Neuronal stem cell (in vitro differentiated cells): ENCODE measurements at regions not wholly inside any gene's neighbourhood (a gene's known extent, or its start where the extent isn't known, plus 50 kb on each side); places are given as distances from the start of the nearest gene placed in this dataset.

Experiments used
- DNase-seq: peaks from one replicate; pipeline ENCODE4 v3.0.0-alpha.2; 2013; ENCODE audit warnings: low spot score
- H2AFZ ChIP-seq: one replicate; pipeline ENCODE4 v1.6.1; 2013; ENCODE audit warnings: mild to moderate bottlenecking, low read length, inconsistent platforms
- H2AK5ac ChIP-seq: 2 replicates; pipeline ENCODE4 v1.6.1; 2013; ENCODE audit warnings: low read depth, mild to moderate bottlenecking, inconsistent platforms, low read length, moderate library complexity, mixed read lengths
- H2BK120ac ChIP-seq: 2 replicates; pipeline ENCODE4 v1.6.1; 2013; ENCODE audit warnings: low read depth, mild to moderate bottlenecking, inconsistent platforms, low read length, moderate library complexity, mixed read lengths
- H2BK12ac ChIP-seq: one replicate; pipeline ENCODE4 v1.6.1; 2013; ENCODE audit warnings: low read length, inconsistent platforms
- H2BK15ac ChIP-seq: 2 replicates; pipeline ENCODE4 v1.6.1; 2013; ENCODE audit warnings: mild to moderate bottlenecking, low read length, inconsistent platforms, mixed read lengths
- H2BK5ac ChIP-seq: one replicate; pipeline ENCODE4 v1.6.1; 2013; ENCODE audit warnings: inconsistent platforms, mild to moderate bottlenecking, low read length, moderate library complexity
- H3K14ac ChIP-seq: one replicate; pipeline ENCODE4 v1.6.1; 2013; ENCODE audit warnings: low read length, inconsistent platforms
- H3K18ac ChIP-seq: 2 replicates; pipeline ENCODE4 v1.6.1; 2013; ENCODE audit warnings: low read length, inconsistent platforms
- H3K23ac ChIP-seq: 2 replicates; pipeline ENCODE4 v1.6.1; 2013; ENCODE audit warnings: low read depth, mild to moderate bottlenecking, mixed read lengths, low read length, inconsistent platforms; ENCODE audit not compliant: poor library complexity
- H3K27ac ChIP-seq: replicated peaks from 3 replicates; pipeline ENCODE4 v1.5.1; 2013; ENCODE audit warnings: low read length, inconsistent platforms
- H3K27me3 ChIP-seq, 3 experiments: 2 replicates each; pipeline ENCODE4 v1.6.1; 2013; ENCODE audit warnings: low read length in 3 of 3, mild to moderate bottlenecking in 2 of 3, inconsistent platforms in 1 of 3, low read depth in 1 of 3, mixed read lengths in 1 of 3, moderate library complexity in 1 of 3; ENCODE audit not compliant: control insufficient read depth in 3 of 3, insufficient read depth in 3 of 3
- H3K36me3 ChIP-seq, 2 donors: replicated peaks in 1 of 2; 2 replicates each; pipeline ENCODE4 v1.6.1; 2013; ENCODE audit warnings: low read length in 2 of 2; ENCODE audit not compliant: control insufficient read depth in 2 of 2, insufficient read depth in 2 of 2
- H3K4ac ChIP-seq: 2 replicates; pipeline ENCODE4 v1.6.1; 2013; ENCODE audit warnings: inconsistent platforms, mild to moderate bottlenecking, low read length, moderate library complexity
- H3K4me1 ChIP-seq, 2 donors: 1 replicate in 1 of 2; 2 replicates in 1 of 2; pipeline ENCODE4 v1.6.1; 2013; ENCODE audit warnings: low read length in 2 of 2, low read depth in 1 of 2; ENCODE audit not compliant: control insufficient read depth in 2 of 2, insufficient read depth in 1 of 2
- H3K4me2 ChIP-seq: one replicate; pipeline ENCODE4 v1.6.1; 2013; ENCODE audit warnings: mild to moderate bottlenecking, low read length, inconsistent platforms; ENCODE audit not compliant: insufficient read depth, poor library complexity, severe bottlenecking
- H3K4me3 ChIP-seq, 2 donors: 2 replicates each; pipeline ENCODE4 v1.5.1; 2013; ENCODE audit warnings: low read length in 2 of 2, mild to moderate bottlenecking in 2 of 2, inconsistent platforms in 1 of 2, moderate library complexity in 1 of 2
- H3K79me1 ChIP-seq: one replicate; pipeline ENCODE4 v1.6.1; 2013; ENCODE audit warnings: low read depth, mild to moderate bottlenecking, inconsistent platforms, low read length, moderate library complexity
- H3K9ac ChIP-seq: one replicate; pipeline ENCODE4 v1.6.1; 2013; ENCODE audit warnings: mild to moderate bottlenecking, low read depth, low read length, inconsistent platforms; ENCODE audit not compliant: poor library complexity
- H3K9me3 ChIP-seq, 2 donors: replicated peaks in 1 of 2; 2 replicates each; pipeline versions ENCODE3 to v1.6.1; 2013; ENCODE audit warnings: low read length in 2 of 2, mild to moderate bottlenecking in 2 of 2, inconsistent platforms in 1 of 2, low read depth in 1 of 2, mixed read lengths in 1 of 2, moderate library complexity in 1 of 2; ENCODE audit not compliant: control insufficient read depth in 2 of 2, insufficient read depth in 1 of 2
- H4K8ac ChIP-seq: one replicate; pipeline ENCODE4 v1.6.1; 2013; ENCODE audit warnings: low read depth, mild to moderate bottlenecking, inconsistent platforms, low read length, moderate library complexity
- H4K91ac ChIP-seq: one replicate; pipeline ENCODE4 v1.6.1; 2013; ENCODE audit warnings: low read length, low read depth, mild to moderate bottlenecking, inconsistent platforms; ENCODE audit not compliant: poor library complexity
- WGBS, 2 donors: extraction: QIAGEN DNeasy Blood & Tissue Kit; methylation state at CpG; one replicate each; pipeline ENCODE4 v1.1.7; 2013; ENCODE audit warnings: missing lambda C conversion rate in 2 of 2, mixed read lengths in 1 of 2; ENCODE audit not compliant: insufficient read length in 2 of 2, insufficient replicate concordance in 1 of 2; ENCODE audit errors: extremely low coverage in 2 of 2; 5-methylcytosine and 5-hydroxymethylcytosine counted together

GRCh38 chr3:168360993-168361392 is 265.3 kb upstream of the GOLIM4 start:
- Histone ChIP-seq H2BK120ac (no peak overlapping the region), H3K4me1 (peaks cover 4 to 7% of the 10 kb centered on the region in 2 donors), H3K4me3 (no peak overlapping the region), H4K8ac (no peak overlapping the region), H3K14ac (no peak overlapping the region), H3K79me1 (no peaks in the 10 kb centered on the region), H2BK15ac (no peak overlapping the region), H3K27me3 (no peaks in the 10 kb centered on the region), H2AFZ (no peak overlapping the region), H3K4ac (no peak overlapping the region), H2BK5ac (no peak overlapping the region), H3K4me2 (no peak overlapping the region), H2BK12ac (no peak overlapping the region), H3K23ac (no peak overlapping the region), H3K27ac (no peak overlapping the region), H3K36me3 (peaks cover 0 to 8% of the 10 kb centered on the region in 2 donors), H2AK5ac (no peak overlapping the region), H4K91ac (no peak overlapping the region), H3K9me3 (no peaks in the 10 kb centered on the region), H3K9ac (no peak overlapping the region), H3K18ac (no peak overlapping the region)
- WGBS, 2 donors: no CpG with 5 or more reads among the region's 3 CpGs
- no peak for DNase-seq

DNA sequence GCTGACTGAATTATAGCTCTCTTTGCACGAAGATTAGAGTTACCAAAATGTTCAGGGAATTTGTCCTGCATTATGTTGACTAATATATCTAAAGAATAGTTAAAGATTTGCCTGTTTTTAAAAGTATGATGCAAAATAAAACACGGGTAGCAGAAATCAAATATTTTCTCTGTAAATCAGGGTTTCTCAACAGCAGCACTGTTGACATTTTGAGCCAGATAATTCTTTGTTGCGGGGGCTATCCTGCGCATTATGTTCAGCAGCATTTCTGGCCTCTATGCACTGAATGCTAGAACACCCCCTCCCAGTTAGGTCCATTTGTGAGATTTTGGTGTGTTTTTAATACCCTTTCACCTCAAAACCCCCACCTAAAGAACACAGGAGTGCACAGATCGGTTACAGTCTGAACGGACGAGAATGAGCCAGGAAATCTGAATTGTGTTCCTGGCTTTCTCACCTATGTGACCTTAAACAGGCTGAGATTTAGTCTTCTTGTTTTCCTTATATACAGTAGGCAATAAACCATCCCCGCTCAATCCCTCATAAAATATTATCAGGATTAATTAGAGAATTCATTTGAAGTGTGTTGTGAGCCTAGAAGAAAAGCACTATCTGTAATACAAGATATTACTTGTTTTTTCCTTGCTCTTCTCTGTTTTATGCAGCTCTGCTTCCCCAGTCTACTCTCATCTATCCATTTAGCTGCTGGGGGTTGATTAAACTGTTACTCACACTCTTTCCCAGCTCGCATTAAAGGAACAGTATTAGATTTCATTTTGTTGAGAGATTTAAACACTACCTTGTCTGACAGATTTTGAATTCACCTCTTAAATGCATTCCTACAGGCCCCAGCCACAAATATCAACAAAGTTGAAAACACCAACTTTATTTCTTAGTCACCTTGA is 247.5 kb upstream of the GOLIM4 start:
- WGBS, 2 donors: no CpG with 5 or more reads among the region's 9 CpGs
- H3K14ac ChIP-seq: no peak overlapping the region
- no peak overlapping the region for H2BK5ac ChIP-seq
- H2AK5ac ChIP-seq: no peak overlapping the region
- H2AFZ ChIP-seq: no peak overlapping the region
- no peak for DNase-seq
- H3K23ac ChIP-seq: no peak overlapping the region
- no peak overlapping the region for H3K27ac ChIP-seq
- H2BK120ac ChIP-seq: no peak overlapping the region
- no peak overlapping the region for H3K4ac ChIP-seq
- no peak overlapping the region for H3K9ac ChIP-seq
- H3K4me1 ChIP-seq: peaks cover 4 to 24% of the 10 kb centered on the region in 2 donors
- H3K4me3 ChIP-seq: no peak overlapping the region
- H4K91ac ChIP-seq: no peak overlapping the region
- H3K18ac ChIP-seq: no peak overlapping the region
- H3K36me3 ChIP-seq: no peaks in the 10 kb centered on the region
- no peaks in the 10 kb centered on the region for H3K9me3 ChIP-seq
- no peak overlapping the region for H2BK15ac ChIP-seq
- no peaks in the 10 kb centered on the region for H3K79me1 ChIP-seq
- H2BK12ac ChIP-seq: no peak overlapping the region
- H3K27me3 ChIP-seq: no peaks in the 10 kb centered on the region
- H3K4me2 ChIP-seq: no peak overlapping the region
- H4K8ac ChIP-seq: no peak overlapping the region

GRCh38 chr3:168341956-168342936 is 246.5 kb upstream of the GOLIM4 start:
- H3K4ac ChIP-seq: no peak overlapping the region
- no peaks in the 10 kb centered on the region for H3K36me3 ChIP-seq
- no CpG with 5 or more reads among the region's 2 CpGs for WGBS, 2 donors
- H3K4me2 ChIP-seq: no peak overlapping the region
- no peak overlapping the region for H2BK120ac ChIP-seq
- H3K9me3 ChIP-seq: no peaks in the 10 kb centered on the region
- no peak overlapping the region for H2BK12ac ChIP-seq
- H4K8ac ChIP-seq: no peak overlapping the region
- H3K79me1 ChIP-seq: no peaks in the 10 kb centered on the region
- no peak overlapping the region for H2BK5ac ChIP-seq
- H2AK5ac ChIP-seq: no peak overlapping the region
- H3K18ac ChIP-seq: no peak overlapping the region
- peaks cover 4 to 24% of the 10 kb centered on the region in 2 donors for H3K4me1 ChIP-seq
- H3K4me3 ChIP-seq: no peak overlapping the region
- H2AFZ ChIP-seq: peak overlapping the region; percentile 14
- no peak overlapping the region for H3K9ac ChIP-seq
- no peak overlapping the region for H2BK15ac ChIP-seq
- H3K14ac ChIP-seq: no peak overlapping the region
- no peak overlapping the region for H3K23ac ChIP-seq
- no peak overlapping the region for H3K27ac ChIP-seq
- H4K91ac ChIP-seq: no peak overlapping the region
- H3K27me3 ChIP-seq: no peaks in the 10 kb centered on the region
- no peak for DNase-seq
